Testis (tissue), 2 donors: ENCODE measurements at regions not wholly inside any gene's neighbourhood (a gene's known extent, or its start where the extent isn't known, plus 50 kb on each side); places are given as distances from the start of the nearest gene placed in this dataset.

Source experiments
- POLR2A ChIP-seq: fragments of 450-650 bp; IDR thresholded peaks from one replicate; pipeline ENCODE4 v1.6.1; 2017; ENCODE audit warnings: antibody characterized with exemption, mild to moderate bottlenecking, moderate library complexity
- TF ChIP-seq, protein P1 (sequence below), 3 experiments: fragments of 450-650 bp in 2 of 3; fragments of 200-600 bp in 1 of 3; sonication (generic) in 1 of 3; IDR thresholded peaks; one replicate each; pipeline ENCODE4 v1.5.1; 2016 to 2019; ENCODE audit warnings: antibody characterized with exemption in 3 of 3, mild to moderate bottlenecking in 2 of 3, moderate library complexity in 1 of 3

DNA sequence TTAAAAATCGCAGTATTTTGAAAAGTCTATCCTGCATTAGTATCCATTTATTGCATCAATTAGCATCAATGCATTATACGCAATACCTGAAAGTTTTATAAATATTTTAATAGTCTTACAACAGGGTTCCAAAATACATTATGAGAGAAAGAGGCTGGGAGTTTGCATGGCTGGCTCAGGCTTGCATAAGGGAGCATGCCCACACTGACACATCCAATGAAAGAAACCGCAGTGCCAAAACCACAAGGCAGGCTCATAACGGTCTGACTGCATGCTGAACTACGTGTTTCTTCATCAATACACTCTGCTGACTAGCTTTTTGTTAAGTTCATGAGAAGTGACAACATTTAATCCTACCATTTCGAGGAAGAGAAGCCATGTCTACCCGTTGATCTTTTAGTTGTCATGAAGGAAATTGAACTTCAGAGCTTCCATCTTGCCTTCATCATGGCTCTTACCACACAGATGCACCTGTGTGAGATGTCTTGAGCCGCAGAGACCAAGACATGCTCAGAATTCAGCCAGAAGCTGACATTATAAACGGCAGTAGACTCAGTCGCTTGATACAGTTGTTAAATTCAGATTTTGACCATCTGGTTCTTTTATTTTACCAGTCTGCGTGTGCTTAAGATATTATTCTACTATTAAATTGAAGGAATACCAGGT lies 168.8 kb upstream of the FRG1 start:
- TF ChIP-seq, protein P1, sequence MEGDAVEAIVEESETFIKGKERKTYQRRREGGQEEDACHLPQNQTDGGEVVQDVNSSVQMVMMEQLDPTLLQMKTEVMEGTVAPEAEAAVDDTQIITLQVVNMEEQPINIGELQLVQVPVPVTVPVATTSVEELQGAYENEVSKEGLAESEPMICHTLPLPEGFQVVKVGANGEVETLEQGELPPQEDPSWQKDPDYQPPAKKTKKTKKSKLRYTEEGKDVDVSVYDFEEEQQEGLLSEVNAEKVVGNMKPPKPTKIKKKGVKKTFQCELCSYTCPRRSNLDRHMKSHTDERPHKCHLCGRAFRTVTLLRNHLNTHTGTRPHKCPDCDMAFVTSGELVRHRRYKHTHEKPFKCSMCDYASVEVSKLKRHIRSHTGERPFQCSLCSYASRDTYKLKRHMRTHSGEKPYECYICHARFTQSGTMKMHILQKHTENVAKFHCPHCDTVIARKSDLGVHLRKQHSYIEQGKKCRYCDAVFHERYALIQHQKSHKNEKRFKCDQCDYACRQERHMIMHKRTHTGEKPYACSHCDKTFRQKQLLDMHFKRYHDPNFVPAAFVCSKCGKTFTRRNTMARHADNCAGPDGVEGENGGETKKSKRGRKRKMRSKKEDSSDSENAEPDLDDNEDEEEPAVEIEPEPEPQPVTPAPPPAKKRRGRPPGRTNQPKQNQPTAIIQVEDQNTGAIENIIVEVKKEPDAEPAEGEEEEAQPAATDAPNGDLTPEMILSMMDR (IDR thresholded peaks at IDR 0.05) = no peak
- no peak for TF ChIP-seq POLR2A
